Peyer's patch (tissue), 4 donors: ENCODE measurements at regions not wholly inside any gene's neighbourhood (a gene's known extent, or its start where the extent isn't known, plus 50 kb on each side); places are given as distances from the start of the nearest gene placed in this dataset.

ENCODE experiments used
- POLR2A ChIP-seq, 2 donors: fragments of 450-650 bp; IDR thresholded peaks; one replicate each; pipeline ENCODE4 v1.5.1; 2017; ENCODE audit warnings: antibody characterized with exemption in 2 of 2, mild to moderate bottlenecking in 2 of 2, moderate library complexity in 2 of 2
- TF ChIP-seq, protein P1 (sequence below), 6 experiments: fragments of 450-650 bp in 4 of 6; fragments of 200-600 bp in 2 of 6; sonication (generic) in 1 of 6; IDR thresholded peaks; one replicate each; pipeline ENCODE4 v1.5.1; 2017 to 2019; ENCODE audit warnings: antibody characterized with exemption in 6 of 6, mild to moderate bottlenecking in 3 of 6, moderate library complexity in 1 of 6

DNA sequence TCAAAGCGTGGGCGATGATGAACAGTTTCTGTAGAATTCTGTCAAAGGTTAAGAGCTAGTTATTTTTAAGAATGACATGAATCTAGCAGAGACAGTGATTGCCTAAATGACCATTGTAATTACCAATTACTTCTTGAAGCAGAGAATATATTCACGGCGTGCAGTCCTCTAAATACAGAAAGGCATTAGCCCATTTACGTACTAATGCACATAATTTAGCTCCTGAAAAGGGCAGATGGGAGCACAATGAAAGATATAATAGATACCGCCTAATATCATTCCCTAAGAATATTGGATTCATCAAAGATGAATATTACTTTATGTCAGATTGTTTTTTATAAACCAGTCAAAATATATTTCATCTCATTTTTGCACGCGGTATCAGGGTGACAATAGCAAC lies 212.4 kb downstream of the URI1 start:
- TF ChIP-seq, protein P1, sequence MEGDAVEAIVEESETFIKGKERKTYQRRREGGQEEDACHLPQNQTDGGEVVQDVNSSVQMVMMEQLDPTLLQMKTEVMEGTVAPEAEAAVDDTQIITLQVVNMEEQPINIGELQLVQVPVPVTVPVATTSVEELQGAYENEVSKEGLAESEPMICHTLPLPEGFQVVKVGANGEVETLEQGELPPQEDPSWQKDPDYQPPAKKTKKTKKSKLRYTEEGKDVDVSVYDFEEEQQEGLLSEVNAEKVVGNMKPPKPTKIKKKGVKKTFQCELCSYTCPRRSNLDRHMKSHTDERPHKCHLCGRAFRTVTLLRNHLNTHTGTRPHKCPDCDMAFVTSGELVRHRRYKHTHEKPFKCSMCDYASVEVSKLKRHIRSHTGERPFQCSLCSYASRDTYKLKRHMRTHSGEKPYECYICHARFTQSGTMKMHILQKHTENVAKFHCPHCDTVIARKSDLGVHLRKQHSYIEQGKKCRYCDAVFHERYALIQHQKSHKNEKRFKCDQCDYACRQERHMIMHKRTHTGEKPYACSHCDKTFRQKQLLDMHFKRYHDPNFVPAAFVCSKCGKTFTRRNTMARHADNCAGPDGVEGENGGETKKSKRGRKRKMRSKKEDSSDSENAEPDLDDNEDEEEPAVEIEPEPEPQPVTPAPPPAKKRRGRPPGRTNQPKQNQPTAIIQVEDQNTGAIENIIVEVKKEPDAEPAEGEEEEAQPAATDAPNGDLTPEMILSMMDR (IDR thresholded peaks at IDR 0.05): no peak
- TF ChIP-seq POLR2A (IDR thresholded peaks at IDR 0.05): no peak
